Ovary (tissue), 3 donors: ENCODE measurements at regions not wholly inside any gene's neighbourhood (a gene's known extent, or its start where the extent isn't known, plus 50 kb on each side); places are given as distances from the start of the nearest gene placed in this dataset.

Experiments used
- CTCF ChIP-seq, 3 donors: fragments of 450-650 bp in 2 of 3; fragments of 200-600 bp in 1 of 3; IDR thresholded peaks; one replicate each; pipeline versions ENCODE4 v1.5.1 to v1.8.0; 2016 to 2022; ENCODE audit warnings: antibody characterized with exemption in 3 of 3, mild to moderate bottlenecking in 1 of 3
- EP300 ChIP-seq: sonication (generic); formaldehyde crosslinking; IDR thresholded peaks from one replicate; pipeline ENCODE4 v1.6.1; 2017; ENCODE audit warnings: antibody characterized with exemption
- POLR2A ChIP-seq: fragments of 450-650 bp; IDR thresholded peaks from one replicate; pipeline ENCODE4 v1.6.1; 2017; ENCODE audit warnings: antibody characterized with exemption, mild to moderate bottlenecking, moderate library complexity
- donor health status: DM: no; HTN: no; CAD: no.

- TF ChIP-seq CTCF (IDR thresholded peaks at IDR 0.05) = no peak
- TF ChIP-seq POLR2A = no peak
- TF ChIP-seq EP300 = no peak
These were observed 1113.9 kb upstream of the B3GALT2 start for GRCh38 chr1:194300340-194300739.
